ENCODE measurements at regions not wholly inside any gene's neighbourhood (a gene's known extent, or its start where the extent isn't known, plus 50 kb on each side); places are given as distances from the start of the nearest gene placed in this dataset.

- ATAC-seq = no peak
- no peaks in the 10 kb centered on the region for H3K36me3 ChIP-seq (ENCODE audit: control insufficient read depth, insufficient read depth, low read length)
- DNase-seq (ENCODE audit: low read depth, low spot score) = no peak
- no peaks in the 10 kb centered on the region for H3K9me3 ChIP-seq (ENCODE audit: control insufficient read depth, insufficient read depth, low read depth, low read length)
- ChIA-PET POLR2A (no interaction called here), CTCF (no interaction called here)
- H3K27ac ChIP-seq (ENCODE audit: low read length) = no peak overlapping the region
- TF ChIP-seq POLR2AphosphoS5 (IDR thresholded peaks at IDR 0.05; ENCODE audit: low read depth, low read length) = no peak
- TF ChIP-seq TCF7L2 (IDR thresholded peaks at IDR 0.05; ENCODE audit: low read depth, low read length) = no peak
- no peak for TF ChIP-seq CTCF (IDR thresholded peaks at IDR 0.05)
- BruUV-seq (replicated peaks) = no TSS peak
- no peaks in the 10 kb centered on the region for H3K4me1 ChIP-seq (ENCODE audit: control insufficient read depth, insufficient read depth, low read length)
- H3K4me3 ChIP-seq (ENCODE audit: low read depth in 2 of 2, low read length in 2 of 2) = no peak overlapping the region
- intact Hi-C loops (cut with micrococcal nuclease; ENCODE audit: unreplicated experiment) = no loop called here
- in situ Hi-C loops (cut with HindIII; ENCODE audit: low pct_unique_long_range_greater_than_20kb, low sequenced_read_pairs) = no loop called here
- H3K27me3 ChIP-seq (ENCODE audit: control insufficient read depth, insufficient read depth, low read length) = no peaks in the 10 kb centered on the region
Observed at GRCh38 chr3:43970351-43970750, 271.3 kb upstream of the TOPAZ1 start.

- no TSS peak for BruUV-seq (replicated peaks)
- Histone ChIP-seq H3K27ac (ENCODE audit: low read length) (no peak overlapping the region), H3K9me3 (ENCODE audit: control insufficient read depth, insufficient read depth, low read depth, low read length) (no peaks in the 10 kb centered on the region), H3K36me3 (ENCODE audit: control insufficient read depth, insufficient read depth, low read length) (no peaks in the 10 kb centered on the region), H3K4me1 (ENCODE audit: control insufficient read depth, insufficient read depth, low read length) (no peaks in the 10 kb centered on the region), H3K27me3 (ENCODE audit: control insufficient read depth, insufficient read depth, low read length) (no peaks in the 10 kb centered on the region), H3K4me3 (ENCODE audit: low read depth in 2 of 2, low read length in 2 of 2) (no peak overlapping the region)
- TF ChIP-seq CTCF (IDR thresholded peaks at IDR 0.05) = no peak
- TF ChIP-seq POLR2AphosphoS5 (IDR thresholded peaks at IDR 0.05; ENCODE audit: low read depth, low read length) = no peak
- TF ChIP-seq SIN3A (IDR thresholded peaks at IDR 0.05; ENCODE audit: borderline replicate concordance, insufficient read depth, low read depth, low read length) = no peak
- no peak for TF ChIP-seq TCF7L2 (IDR thresholded peaks at IDR 0.05; ENCODE audit: low read depth, low read length)
- TF ChIP-seq REST (IDR thresholded peaks at IDR 0.05; ENCODE audit: insufficient read depth in 1 of 2, low read depth in 2 of 2, low read length in 1 of 2) = no peak
- CTCF ChIA-PET = no interaction called here
- no peak for DNase-seq (ENCODE audit: low read depth, low spot score)
- in situ Hi-C loops (cut with HindIII; ENCODE audit: low pct_unique_long_range_greater_than_20kb, low sequenced_read_pairs) (no loop called here), intact Hi-C loops (cut with micrococcal nuclease; ENCODE audit: unreplicated experiment) (no loop called here)
- POLR2A ChIA-PET = no interaction called here
- ATAC-seq = no peak
Observed at GRCh38 chr3:43970920-43971319, 270.8 kb upstream of the TOPAZ1 start.

GRCh38 chr3:43971486-43971885 is 270.2 kb upstream of the TOPAZ1 start:
- Histone ChIP-seq H3K36me3 (ENCODE audit: control insufficient read depth, insufficient read depth, low read length) (no peaks in the 10 kb centered on the region), H3K9me3 (ENCODE audit: control insufficient read depth, insufficient read depth, low read depth, low read length) (no peaks in the 10 kb centered on the region), H3K27ac (ENCODE audit: low read length) (no peak overlapping the region), H3K4me3 (ENCODE audit: low read depth in 2 of 2, low read length in 2 of 2) (no peak overlapping the region), H3K4me1 (ENCODE audit: control insufficient read depth, insufficient read depth, low read length) (no peaks in the 10 kb centered on the region), H3K27me3 (ENCODE audit: control insufficient read depth, insufficient read depth, low read length) (no peaks in the 10 kb centered on the region)
- BruUV-seq (replicated peaks) = no TSS peak
- TF ChIP-seq POLR2AphosphoS5 (IDR thresholded peaks at IDR 0.05; ENCODE audit: low read depth, low read length) (no peak), TCF7L2 (IDR thresholded peaks at IDR 0.05; ENCODE audit: low read depth, low read length) (no peak), SIN3A (IDR thresholded peaks at IDR 0.05; ENCODE audit: borderline replicate concordance, insufficient read depth, low read depth, low read length) (no peak), REST (IDR thresholded peaks at IDR 0.05; ENCODE audit: insufficient read depth in 1 of 2, low read depth in 2 of 2, low read length in 1 of 2) (no peak), CTCF (IDR thresholded peaks at IDR 0.05) (no peak)
- ATAC-seq (no peak), DNase-seq (ENCODE audit: low read depth, low spot score) (no peak)
- CTCF ChIA-PET = no interaction called here
- in situ Hi-C loops (cut with HindIII; ENCODE audit: low pct_unique_long_range_greater_than_20kb, low sequenced_read_pairs) = no loop called here
- intact Hi-C loops (cut with micrococcal nuclease; ENCODE audit: unreplicated experiment) = no loop called here
- POLR2A ChIA-PET = no interaction called here

Data from Panc1 (cell line).